Panc1 (cell line): ENCODE measurements at regions not wholly inside any gene's neighbourhood (a gene's known extent, or its start where the extent isn't known, plus 50 kb on each side); places are given as distances from the start of the nearest gene placed in this dataset.

Experiments
- POLR2AphosphoS5 ChIP-seq: IDR thresholded peaks from 2 replicates; pipeline ENCODE4 v1.6.1; 2012; ENCODE audit warnings: mild to moderate bottlenecking, low read depth, low read length, moderate library complexity
- REST ChIP-seq, 2 experiments: IDR thresholded peaks; 2 replicates each; pipeline ENCODE4 v1.6.1; 2011 to 2012; ENCODE audit warnings: low read depth in 2 of 2, control low read depth in 1 of 2, low read length in 1 of 2, mild to moderate bottlenecking in 1 of 2, moderate library complexity in 1 of 2; ENCODE audit not compliant: insufficient read depth in 1 of 2
- TF ChIP-seq, protein P1 (sequence below): fragments of 450-650 bp; IDR thresholded peaks from 2 replicates; pipeline ENCODE4 v1.5.1; 2017; ENCODE audit warnings: mild to moderate bottlenecking

GRCh38 chr6:167643716-167644115 is 183.0 kb upstream of the AFDN start:
- TF ChIP-seq, protein P1, sequence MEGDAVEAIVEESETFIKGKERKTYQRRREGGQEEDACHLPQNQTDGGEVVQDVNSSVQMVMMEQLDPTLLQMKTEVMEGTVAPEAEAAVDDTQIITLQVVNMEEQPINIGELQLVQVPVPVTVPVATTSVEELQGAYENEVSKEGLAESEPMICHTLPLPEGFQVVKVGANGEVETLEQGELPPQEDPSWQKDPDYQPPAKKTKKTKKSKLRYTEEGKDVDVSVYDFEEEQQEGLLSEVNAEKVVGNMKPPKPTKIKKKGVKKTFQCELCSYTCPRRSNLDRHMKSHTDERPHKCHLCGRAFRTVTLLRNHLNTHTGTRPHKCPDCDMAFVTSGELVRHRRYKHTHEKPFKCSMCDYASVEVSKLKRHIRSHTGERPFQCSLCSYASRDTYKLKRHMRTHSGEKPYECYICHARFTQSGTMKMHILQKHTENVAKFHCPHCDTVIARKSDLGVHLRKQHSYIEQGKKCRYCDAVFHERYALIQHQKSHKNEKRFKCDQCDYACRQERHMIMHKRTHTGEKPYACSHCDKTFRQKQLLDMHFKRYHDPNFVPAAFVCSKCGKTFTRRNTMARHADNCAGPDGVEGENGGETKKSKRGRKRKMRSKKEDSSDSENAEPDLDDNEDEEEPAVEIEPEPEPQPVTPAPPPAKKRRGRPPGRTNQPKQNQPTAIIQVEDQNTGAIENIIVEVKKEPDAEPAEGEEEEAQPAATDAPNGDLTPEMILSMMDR = no peak
- TF ChIP-seq REST (IDR thresholded peaks at IDR 0.05; ENCODE audit: insufficient read depth in 1 of 2, low read depth in 2 of 2, low read length in 1 of 2) = no peak
- no peak for TF ChIP-seq POLR2AphosphoS5
